GM19238 (cell line): ENCODE measurements at regions not wholly inside any gene's neighbourhood (a gene's known extent, or its start where the extent isn't known, plus 50 kb on each side); places are given as distances from the start of the nearest gene placed in this dataset.

Experiments used
- DNase-seq: peaks from one replicate; pipeline ENCODE4 v3.0.0; 2011; ENCODE audit warnings: low spot score; ENCODE audit not compliant: insufficient read length

DNA sequence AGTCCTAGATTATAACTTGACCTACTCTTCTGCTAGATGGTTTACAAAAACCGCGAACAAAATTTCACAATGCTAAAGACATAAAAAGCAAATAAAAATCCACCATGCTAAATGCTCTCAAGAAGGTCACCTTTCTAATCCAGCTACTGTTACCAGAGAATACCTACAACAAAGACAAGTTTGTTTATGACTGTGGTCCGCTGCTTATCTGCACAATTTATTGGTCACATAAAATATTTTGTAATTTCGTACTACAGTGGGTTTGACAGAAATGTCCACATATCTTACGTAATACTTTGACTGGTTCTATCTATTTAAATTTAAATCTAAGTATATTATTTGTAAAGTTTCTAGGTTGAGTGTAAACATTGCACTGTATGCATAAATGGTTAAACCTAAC lies 257.6 kb upstream of the ZNF608 start:
- DNase-seq = no peak

DNA sequence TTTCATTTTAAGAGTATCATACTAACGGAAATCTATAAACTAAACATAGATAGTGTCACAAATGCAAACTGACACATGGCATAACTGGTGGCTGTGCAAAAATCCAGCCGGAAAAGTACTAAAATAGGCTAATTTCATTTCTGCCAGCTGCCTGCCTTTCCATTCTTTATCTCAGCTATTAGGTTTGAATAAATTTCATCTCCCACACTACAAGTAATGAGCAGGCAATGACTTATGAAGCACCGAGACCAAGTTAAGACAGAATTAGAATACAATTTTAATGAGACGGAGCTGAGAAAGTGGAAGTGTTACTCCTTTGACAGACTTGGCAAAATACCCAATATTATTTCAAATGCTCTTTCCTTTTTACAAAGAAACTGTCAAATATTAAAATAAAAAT lies 258.8 kb upstream of the ZNF608 start:
- DNase-seq = no peak

DNA sequence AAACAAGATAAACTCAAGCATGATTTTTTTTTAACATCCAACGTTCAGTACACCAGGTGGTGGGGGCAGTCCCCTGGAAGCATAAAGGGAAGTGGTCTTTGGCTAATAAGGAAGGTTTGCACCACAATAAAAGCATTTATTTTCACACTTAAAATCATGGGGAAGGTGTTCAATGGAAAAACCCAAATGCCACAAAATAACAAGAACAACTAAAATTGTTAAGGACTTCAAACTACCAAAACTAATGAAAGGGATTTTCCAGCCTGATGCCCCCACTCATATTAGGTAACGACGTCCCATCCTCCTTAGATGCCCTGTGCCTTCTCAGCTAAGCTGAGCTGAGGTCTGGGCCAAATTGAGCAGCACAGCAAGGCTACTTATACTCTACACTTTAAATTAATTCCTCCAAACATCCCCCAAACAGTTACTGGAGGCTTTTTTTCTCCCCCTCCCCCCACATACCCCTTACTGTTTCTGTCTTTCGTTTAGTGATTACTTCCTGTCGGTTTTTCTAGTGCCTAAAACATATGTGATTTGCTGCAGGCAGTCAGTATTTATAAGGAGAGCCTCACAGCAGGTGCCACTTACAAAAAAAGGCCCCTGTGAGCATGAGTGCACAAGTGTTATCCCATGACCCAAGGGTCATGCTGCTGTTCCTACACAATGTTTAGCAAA lies 259.7 kb upstream of the ZNF608 start:
- no peak for DNase-seq

DNA sequence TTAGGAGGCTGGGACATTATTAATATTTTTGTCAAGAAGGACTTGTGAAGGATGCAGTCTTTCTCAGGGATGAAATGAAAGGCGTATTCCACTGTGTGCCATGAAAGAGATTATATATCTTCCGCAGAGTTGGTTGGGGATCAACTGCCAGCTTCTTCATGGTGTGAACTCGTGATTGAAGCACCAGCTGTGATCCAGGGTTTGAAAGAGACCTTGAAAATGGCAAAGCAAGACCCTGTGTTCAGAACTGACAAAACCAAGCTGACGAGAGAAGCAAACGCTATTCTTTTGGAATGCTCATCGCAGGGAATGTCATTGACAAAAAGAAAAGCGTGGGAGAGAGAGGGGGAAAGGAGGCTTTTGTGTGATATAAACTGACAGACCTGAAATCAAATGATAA lies 263.9 kb upstream of the ZNF608 start:
- DNase-seq = no peak

DNA sequence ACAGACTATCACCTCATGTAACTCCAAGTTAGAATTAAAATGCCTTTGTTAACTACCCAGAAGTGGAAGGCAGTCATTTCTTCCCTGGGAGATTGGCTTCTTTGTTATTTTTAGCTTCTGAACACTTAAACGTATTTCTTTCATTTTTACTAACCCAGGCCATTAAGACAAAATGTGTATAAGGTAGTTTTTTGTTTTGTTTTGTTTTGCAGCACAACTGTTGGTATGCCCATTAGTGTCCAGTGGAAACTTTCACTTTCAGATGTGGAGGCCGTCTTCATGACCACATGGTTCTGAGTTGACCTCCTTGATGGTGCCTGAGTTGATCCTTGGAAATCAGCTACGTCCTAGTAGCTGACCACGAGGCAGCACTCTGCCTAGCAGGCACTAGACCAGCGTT lies 264.6 kb upstream of the ZNF608 start:
- no peak for DNase-seq

DNA sequence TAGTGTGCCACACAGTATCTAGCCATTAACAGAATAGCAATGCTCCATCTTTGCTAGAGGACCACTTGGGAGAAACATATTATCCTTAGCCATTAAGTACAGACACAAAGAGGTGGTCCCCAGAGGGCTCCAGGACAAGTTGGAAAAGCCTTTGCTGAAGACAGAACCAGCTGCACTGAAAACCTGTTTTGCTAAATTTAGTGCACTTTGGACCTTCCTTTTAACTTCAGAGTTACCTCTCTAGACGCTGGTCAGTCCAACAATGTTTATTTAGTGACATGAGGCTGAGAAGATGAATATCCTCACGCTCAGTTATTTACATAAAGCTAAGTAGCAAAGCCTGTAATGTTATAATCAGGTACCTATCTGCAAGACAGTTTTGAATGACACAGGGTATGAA lies 265.0 kb upstream of the ZNF608 start:
- DNase-seq = no peak

DNA sequence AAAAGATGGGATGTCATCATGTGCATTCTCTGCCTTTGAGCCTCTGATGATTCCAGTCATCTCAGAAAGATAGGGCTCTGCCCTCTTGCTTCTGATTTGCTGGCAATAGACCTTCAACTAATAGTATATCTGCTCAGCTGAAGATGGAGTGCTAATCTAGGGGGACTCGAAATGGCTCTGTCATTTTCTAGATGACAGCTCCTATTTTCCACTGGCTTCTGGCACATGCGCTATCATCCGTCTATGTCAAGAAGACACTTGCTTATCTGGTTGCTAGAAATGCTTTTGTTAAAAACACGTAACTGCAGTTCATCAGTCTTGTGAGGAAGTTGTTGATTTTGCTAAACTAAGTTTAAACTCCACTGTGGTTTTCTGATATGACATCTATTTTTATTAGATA lies 265.5 kb upstream of the ZNF608 start:
- no peak for DNase-seq

DNA sequence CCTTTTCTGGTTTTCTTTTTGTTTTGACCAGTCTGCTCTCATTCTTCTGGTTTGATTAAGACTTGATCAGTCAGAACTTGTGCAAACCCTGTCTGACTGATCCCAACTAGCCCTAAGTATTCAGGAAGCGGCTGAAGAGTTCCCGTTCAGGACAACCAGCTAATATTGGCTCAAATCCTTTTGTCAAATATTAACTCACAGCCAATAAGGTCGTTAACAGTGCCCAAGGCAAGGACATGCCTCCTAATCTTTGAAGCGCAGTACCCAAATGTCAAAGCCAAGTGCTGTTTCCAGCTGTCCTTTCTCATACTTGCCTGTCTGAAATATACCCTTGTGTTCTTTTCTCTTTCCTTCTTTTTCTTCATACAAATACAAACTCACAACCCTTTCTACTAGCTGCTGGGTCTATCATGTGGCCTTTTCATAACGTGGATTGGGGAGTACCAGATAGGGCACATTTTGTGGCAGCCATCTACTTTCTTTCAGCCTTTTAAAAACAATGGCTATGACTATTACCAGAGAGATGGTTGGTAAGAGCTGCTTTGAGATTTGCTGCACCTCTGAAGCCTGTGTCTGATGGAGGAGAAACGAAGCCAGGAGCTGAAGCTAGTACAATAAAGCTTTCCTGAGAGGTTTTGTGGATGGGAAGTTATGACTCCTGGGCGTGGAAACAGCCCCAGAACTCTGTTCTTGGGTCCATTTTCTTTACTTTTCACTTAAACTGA lies 266.4 kb upstream of the ZNF608 start:
- DNase-seq = no peak

DNA sequence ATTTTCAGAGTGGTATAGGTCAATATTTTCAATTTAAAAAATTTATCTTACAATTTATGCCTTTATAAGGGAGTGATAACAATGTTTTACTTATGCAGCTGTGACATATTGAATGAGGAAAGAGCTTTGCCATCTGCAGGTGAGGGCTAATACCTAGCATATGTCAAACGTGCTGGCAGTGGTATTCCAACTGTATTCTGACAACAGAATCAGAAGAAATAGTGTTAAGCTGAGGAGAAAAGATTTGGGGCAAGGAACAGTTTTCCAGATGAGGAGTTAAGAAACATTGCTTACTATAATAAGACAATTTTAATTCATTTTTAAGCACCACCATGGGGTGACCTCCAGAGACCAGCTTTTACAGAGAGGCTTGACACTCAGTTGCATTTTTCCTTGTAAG lies 267.8 kb upstream of the ZNF608 start:
- DNase-seq = no peak

DNA sequence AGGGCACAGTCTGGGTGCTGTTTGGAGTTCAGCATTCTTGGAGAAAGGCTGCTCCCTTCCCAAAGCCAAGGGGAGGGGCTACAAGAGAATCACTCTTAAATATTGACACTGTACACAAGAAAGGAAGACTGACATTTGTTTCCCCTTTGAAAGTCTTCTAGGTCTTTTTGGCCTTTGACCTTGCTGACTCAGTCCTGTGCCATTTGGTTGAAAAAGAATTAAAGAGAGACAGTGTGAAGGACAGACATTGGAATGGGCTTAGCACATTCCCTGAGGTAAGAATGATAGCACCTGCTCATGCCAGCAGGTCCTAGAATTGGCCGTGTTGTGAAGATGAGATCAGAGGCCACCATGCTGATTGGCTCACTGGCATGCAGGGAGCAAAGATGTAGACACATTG lies 271.4 kb upstream of the ZNF608 start:
- DNase-seq = no peak

DNA sequence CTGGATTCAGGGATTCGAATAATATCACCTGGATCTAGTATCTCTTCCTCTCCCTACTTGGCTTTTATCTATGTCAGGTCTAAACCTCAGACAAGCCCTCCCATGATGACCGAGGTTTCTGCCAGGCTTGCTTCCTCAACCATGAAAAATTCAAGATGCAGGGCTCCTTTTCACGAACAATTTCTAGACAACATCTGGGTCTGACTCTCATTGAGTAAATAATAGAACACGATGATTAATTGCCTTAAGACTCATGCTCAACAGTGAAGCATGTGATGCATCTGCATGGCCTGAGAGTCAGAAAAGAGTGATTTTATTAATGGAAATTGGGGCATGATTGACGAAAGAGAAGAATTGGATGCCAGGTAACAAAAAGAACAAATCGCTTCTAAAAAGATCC lies 277.2 kb upstream of the ZNF608 start:
- no peak for DNase-seq

DNA sequence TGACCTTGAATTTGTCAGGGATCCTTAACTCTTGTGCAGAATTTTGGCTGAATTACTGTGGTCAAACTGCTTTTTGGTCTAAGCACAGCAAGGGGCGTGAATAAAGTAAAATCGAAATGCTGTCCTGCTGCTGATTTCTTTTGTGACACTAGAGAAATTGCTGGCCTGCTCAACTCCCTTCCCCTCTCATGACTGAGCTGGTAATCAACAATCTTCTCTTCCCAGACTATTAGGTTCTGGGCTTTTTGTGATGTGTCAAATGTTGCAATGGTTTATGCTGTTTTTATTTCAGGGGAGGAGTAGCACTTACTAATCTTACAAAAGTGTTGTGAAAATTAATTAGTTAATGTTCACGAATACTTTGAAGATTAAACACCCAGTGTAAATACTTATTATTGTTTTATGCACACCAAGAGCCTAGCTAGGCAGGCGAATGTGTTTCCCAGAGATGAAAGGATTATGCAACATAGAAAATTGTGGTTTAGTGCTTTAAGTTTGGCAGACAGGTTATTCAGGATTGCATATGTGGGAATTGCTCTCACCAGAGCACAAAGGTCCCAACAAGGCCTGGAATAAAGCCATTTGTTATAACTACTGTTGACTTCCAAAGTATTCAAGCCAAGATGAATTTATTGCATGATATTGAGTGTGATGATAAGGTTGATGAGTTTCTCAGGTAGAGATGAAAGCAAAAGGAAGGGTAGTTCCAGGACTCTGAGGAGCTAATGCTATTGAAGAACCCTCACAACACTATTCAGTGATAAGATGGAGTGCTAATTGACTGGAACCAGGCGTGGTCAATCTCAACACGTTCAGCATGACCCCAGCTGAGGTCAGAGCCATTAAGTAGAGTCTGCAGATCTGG lies 280.7 kb upstream of the ZNF608 start:
- no peak for DNase-seq

DNA sequence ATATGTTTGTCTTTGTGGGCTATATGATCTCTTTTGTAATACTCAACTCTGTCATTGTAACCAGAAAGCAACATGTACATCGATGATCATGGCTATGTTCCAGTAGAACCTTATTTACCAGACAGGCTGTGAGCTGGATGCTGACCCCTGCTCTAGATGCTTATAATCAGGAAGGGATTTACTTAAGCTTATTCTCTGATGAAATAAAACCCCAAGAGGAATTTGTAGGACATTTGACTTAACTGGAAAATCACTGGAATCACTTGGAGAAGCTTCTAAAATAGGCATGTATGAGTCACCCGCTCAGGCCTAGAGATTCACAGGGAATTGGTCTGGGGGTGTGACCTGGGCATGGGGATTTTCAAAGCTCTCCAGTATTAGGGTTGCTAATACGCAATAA lies 285.8 kb upstream of the ZNF608 start:
- no peak for DNase-seq

DNA sequence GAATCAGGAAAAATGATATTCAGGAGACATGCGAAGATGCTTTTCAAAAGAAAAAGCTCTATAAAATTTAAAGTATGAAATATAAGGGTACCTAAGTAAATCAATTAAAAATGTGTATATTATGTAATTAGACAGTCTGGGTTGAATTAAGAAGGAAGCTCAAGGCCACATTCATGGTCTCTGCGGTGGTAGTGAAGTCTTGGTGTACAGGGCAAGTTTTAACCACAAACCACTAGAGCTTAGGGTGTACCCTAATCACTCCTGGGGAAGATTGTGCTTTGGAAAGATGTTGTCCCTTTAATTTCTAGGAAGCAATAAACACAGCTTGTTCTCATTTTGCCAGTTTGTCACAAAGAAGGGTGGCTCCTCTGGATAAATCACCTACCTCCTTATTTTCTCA lies 287.2 kb upstream of the ZNF608 start:
- no peak for DNase-seq

DNA sequence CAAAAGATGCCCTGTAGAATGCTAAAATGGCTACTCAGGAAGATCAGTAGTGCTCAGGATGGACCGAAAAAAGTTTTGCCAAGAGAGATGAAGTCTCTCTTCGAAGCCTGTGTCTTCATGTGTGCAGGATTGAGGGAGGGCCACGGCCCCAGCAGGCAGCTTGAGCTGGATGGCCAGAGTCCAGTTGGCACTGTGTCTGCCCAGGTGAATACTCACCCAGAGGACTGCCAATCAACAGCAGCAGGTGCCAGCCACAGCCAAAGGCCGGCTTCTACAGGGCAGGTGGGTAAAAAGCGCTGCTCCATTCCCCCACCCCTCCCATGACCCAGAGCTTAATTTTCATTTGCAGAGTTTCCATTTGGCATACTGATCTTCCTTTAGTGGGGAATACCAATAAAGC lies 287.9 kb upstream of the ZNF608 start:
- no peak for DNase-seq

DNA sequence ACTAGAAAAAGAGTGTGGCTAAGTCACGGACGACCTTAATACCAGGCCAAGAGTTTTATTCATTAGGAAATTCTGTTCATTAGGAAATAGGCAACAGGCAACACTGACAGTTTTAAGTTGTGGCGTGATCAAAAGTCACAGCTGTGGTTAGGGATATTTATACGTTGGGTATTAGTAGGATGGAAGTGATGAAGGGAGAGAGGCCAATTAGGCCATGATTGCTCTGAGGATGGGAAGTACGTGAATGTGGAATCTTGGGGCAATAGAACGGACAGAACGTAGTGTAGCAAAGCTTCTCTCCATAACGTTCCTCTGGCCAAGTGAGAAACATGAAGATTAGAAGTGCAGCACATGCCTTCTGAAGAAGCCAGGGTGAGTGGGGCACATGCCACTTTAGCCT lies 290.1 kb upstream of the ZNF608 start:
- DNase-seq = no peak

DNA sequence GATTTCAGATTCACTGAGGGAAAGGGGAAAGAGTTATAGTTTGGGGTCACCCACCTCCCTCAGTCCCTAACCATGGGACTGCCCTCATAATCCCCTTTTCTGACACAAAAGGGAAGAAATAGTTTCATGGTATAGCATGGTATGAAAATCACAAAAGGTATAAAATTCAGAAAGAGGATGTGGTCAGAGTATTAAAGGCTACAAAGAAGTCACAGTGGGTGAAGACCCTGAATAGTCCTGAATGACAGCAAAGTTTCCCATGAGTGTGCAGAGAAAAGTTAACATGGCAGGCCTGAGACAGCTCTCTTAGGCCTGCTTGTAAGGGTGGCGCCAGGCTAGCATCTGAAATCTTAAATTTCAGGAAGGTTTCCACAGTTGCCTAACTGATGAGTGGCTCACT lies 290.6 kb upstream of the ZNF608 start:
- no peak for DNase-seq

DNA sequence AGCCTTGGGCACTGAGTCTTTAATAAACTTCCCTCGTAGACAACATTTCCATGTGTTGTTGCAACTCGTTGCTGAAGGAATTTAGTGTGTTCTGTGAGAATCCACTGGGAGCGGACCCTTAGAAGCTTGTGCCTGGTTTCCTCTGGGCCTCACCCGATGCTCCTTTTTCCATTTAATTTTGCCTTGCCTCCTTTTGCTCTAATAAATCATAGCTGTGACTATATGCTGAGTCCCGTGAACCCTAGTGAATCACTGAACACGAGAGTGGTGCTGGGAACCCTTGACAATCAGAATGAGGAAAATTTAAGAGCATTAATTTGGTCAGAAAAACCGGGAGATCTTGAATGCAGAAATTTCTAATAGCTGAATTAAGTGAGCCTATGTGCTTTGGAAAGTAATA lies 291.1 kb upstream of the ZNF608 start:
- no peak for DNase-seq

DNA sequence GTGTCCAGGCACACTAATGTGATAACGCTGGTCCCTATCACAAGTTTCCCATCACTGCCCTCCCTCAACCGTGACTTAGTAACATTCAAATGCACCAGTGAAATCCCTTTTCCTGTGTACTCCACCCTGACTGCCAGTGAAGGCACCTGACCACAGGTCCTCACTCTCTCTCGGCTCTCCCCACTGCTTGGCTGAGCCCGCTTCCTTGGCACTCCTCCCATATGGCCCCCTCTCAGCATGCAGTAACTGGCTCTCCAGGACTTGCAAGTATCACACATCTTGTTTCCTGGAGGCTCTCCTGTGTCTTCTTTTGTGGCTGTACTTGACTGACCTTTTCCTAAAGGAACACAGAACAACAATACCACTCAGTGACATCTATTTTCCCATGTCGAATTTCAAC lies 292.0 kb upstream of the ZNF608 start:
- DNase-seq = no peak

DNA sequence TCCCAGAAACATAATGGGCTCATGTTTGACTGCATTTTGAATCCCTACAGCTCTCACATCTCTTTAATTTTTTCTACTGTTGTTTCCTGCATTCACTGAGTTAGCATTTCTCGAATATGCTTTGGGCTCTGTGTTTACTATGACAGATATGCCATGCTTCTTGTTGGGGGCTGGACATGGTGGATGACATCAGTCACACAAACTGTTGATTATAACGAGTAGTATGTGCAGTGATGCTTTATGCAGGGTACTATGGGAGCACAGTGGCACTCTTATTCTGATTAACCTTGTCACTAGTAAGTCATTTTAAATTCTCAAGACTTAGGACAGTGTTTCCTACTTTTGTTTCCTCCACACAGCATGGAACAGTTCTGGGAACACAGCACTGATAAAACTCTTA lies 295.4 kb upstream of the ZNF608 start:
- DNase-seq = no peak

DNA sequence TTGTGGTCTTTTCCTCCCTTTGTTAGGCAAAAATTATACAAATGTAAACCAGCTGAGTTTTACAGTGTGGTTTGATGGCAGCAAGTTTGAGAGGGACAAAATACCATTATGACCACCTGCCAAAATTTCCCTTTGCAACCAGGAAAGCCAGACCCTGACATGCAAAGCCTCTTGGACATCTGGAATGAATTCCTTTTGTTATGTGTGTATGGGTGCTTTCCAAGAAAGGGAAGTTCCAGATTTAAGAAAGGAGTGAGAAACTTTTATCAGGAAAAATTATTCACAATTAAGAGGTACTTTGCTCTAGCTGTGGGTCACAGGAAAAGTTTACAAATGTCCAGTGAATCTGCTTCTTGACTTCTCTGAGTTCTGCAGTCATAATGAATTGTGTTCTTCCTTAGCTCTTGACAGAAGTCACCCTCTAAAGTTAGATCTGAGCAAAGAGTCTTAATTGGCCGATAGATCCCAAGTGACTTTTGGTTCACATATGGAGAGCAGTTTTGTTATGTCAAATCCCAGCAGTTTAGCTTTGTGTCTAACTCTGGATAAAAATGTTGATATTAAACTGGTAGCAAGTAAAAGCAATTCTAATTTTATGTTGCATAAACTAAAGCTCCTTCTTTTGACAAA lies 295.9 kb upstream of the ZNF608 start:
- no peak for DNase-seq

DNA sequence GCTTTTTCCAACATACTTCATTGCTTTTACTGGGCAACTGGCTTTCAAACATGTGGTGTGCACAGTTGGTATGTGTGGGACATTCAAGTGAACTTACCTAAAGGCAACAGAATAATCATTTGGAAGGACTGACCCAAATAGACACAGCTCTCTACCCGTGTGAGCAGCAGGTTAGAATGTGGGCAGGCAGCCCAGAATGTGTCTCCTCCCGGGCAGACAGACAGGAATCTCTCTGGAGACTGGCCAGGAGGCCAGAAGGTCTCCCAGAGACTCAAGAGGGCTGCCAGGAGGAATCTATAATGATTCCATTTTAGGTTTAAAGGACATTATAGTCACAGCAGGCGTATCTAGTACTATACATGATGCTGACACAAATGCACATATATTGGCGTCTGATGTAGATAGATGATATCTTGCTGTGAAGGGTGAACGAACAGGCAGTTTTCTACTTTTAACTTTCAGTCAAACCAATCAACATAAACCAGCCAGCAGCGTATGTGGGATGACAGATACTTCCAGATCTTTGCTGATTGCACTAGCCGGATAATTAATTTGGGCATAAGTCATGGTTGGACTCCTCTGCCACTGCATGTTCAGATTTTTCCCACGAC lies 297.4 kb upstream of the ZNF608 start:
- DNase-seq = no peak
